H9 (cell line): ENCODE measurements at regions not wholly inside any gene's neighbourhood (a gene's known extent, or its start where the extent isn't known, plus 50 kb on each side); places are given as distances from the start of the nearest gene placed in this dataset.

Experiments
- DNase-seq: peaks from one replicate; pipeline ENCODE4 v3.0.0-alpha.2; 2017
- H2AFZ ChIP-seq: one replicate; pipeline ENCODE4 v1.6.1; 2013; ENCODE audit warnings: mild to moderate bottlenecking, low read length, control low read depth, moderate library complexity
- H2AK5ac ChIP-seq: 2 replicates; pipeline ENCODE4 v1.6.1; 2013; ENCODE audit warnings: low read length, control low read depth, mixed read lengths; ENCODE audit not compliant: insufficient read length
- H2BK120ac ChIP-seq: one replicate; pipeline ENCODE4 v1.6.1; 2013; ENCODE audit warnings: low read depth, mild to moderate bottlenecking, low read length, control low read depth, inconsistent platforms; ENCODE audit not compliant: poor library complexity, severe bottlenecking
- H2BK12ac ChIP-seq: 2 replicates; pipeline ENCODE4 v1.6.1; 2013; ENCODE audit warnings: low read length, control low read depth, mixed read lengths, low read depth; ENCODE audit not compliant: insufficient read length
- H2BK15ac ChIP-seq: 2 replicates; pipeline ENCODE4 v1.6.1; 2013; ENCODE audit warnings: low read depth, low read length, control low read depth
- H2BK20ac ChIP-seq: one replicate; pipeline ENCODE4 v1.6.1; 2013; ENCODE audit warnings: low read depth, mild to moderate bottlenecking, low read length, control low read depth, inconsistent platforms; ENCODE audit not compliant: poor library complexity, severe bottlenecking
- H2BK5ac ChIP-seq: 2 replicates; pipeline ENCODE4 v1.6.1; 2013; ENCODE audit warnings: low read length, control low read depth, mixed read lengths; ENCODE audit not compliant: insufficient read length
- H3K14ac ChIP-seq: 2 replicates; pipeline ENCODE4 v1.6.1; 2013; ENCODE audit warnings: low read length, control low read depth; ENCODE audit not compliant: insufficient read depth
- H3K18ac ChIP-seq: 2 replicates; pipeline ENCODE4 v1.6.1; 2013; ENCODE audit warnings: low read depth, mild to moderate bottlenecking, mixed read lengths, low read length, control low read depth; ENCODE audit not compliant: insufficient read length
- H3K23ac ChIP-seq: 2 replicates; pipeline ENCODE4 v1.6.1; 2013; ENCODE audit warnings: low read length, control low read depth, mixed read lengths, low read depth; ENCODE audit not compliant: insufficient read length
- H3K23me2 ChIP-seq: 2 replicates; pipeline ENCODE4 v1.6.1; 2013; ENCODE audit warnings: low read depth, mild to moderate bottlenecking, mixed read lengths, low read length, control low read depth; ENCODE audit not compliant: insufficient read length, poor library complexity, severe bottlenecking
- H3K27ac ChIP-seq: 2 replicates; pipeline ENCODE4 v1.5.1; 2013; ENCODE audit warnings: low read length, control low read depth, mixed read lengths, low read depth; ENCODE audit not compliant: insufficient read length
- H3K27me3 ChIP-seq: 2 replicates; pipeline ENCODE4 v1.6.1; 2013; ENCODE audit warnings: low read length, control low read depth, inconsistent platforms; ENCODE audit not compliant: insufficient read depth
- H3K4ac ChIP-seq: 2 replicates; pipeline ENCODE4 v1.6.1; 2013; ENCODE audit warnings: low read depth, mild to moderate bottlenecking, control low read depth, inconsistent platforms, low read length, moderate library complexity
- H3K4me1 ChIP-seq: 2 replicates; pipeline ENCODE4 v1.6.1; 2013; ENCODE audit warnings: low read length, control low read depth, inconsistent platforms; ENCODE audit not compliant: insufficient read depth
- H3K4me2 ChIP-seq: 2 replicates; pipeline ENCODE4 v1.6.1; 2013; ENCODE audit warnings: low read length, control low read depth, mixed read lengths; ENCODE audit not compliant: insufficient read length, insufficient read depth
- H3K56ac ChIP-seq: 2 replicates; pipeline ENCODE4 v1.6.1; 2013; ENCODE audit warnings: low read depth, mild to moderate bottlenecking, mixed read lengths, low read length, control low read depth; ENCODE audit not compliant: insufficient read length
- H3K79me1 ChIP-seq: 2 replicates; pipeline ENCODE4 v1.6.1; 2013; ENCODE audit warnings: low read depth, mild to moderate bottlenecking, moderate library complexity, low read length, control low read depth, inconsistent platforms; ENCODE audit not compliant: insufficient read depth, poor library complexity, severe bottlenecking
- H3K79me2 ChIP-seq: 2 replicates; pipeline ENCODE4 v1.6.1; 2013; ENCODE audit warnings: low read length, control low read depth, inconsistent platforms; ENCODE audit not compliant: insufficient read depth
- H3K9ac ChIP-seq: 2 replicates; pipeline ENCODE4 v1.6.1; 2013; ENCODE audit warnings: low read length, control low read depth, mixed read lengths; ENCODE audit not compliant: insufficient read length; ENCODE audit errors: extremely low read depth
- H3K9me3 ChIP-seq: one replicate; pipeline ENCODE4 v1.6.1; 2013; ENCODE audit warnings: low read depth, low read length, inconsistent platforms; ENCODE audit not compliant: control insufficient read depth
- H3T11ph ChIP-seq: one replicate; pipeline ENCODE4 v1.6.1; 2013; ENCODE audit warnings: mild to moderate bottlenecking, low read length, control low read depth, inconsistent platforms
- H4K20me1 ChIP-seq: one replicate; pipeline ENCODE4 v1.6.1; 2013; ENCODE audit not compliant: control insufficient read depth, insufficient read length, insufficient read depth
- H4K5ac ChIP-seq: 2 replicates; pipeline ENCODE4 v1.6.1; 2013; ENCODE audit warnings: low read depth, mild to moderate bottlenecking, mixed read lengths, low read length, control low read depth; ENCODE audit not compliant: insufficient read length
- H4K8ac ChIP-seq: replicated peaks from 2 replicates; pipeline ENCODE4 v1.6.1; 2013; ENCODE audit warnings: low read length, control low read depth, mixed read lengths, low read depth; ENCODE audit not compliant: insufficient read length
- H4K91ac ChIP-seq: 2 replicates; pipeline ENCODE4 v1.6.1; 2013; ENCODE audit warnings: low read depth, mild to moderate bottlenecking, moderate library complexity, mixed read lengths, low read length, control low read depth; ENCODE audit not compliant: insufficient read length
- H3K27ac Mint-ChIP-seq, 3 experiments: 2 replicates in 2 of 3; 3 replicates in 1 of 3; pipeline ENCODE4 v1.8.0; 2020 to 2021; ENCODE audit warnings: mixed read lengths in 3 of 3, mild to moderate bottlenecking in 1 of 3, moderate library complexity in 1 of 3
- H3K27me3 Mint-ChIP-seq: 2 replicates; pipeline ENCODE4 v1.8.0; 2021; ENCODE audit warnings: low read depth, mild to moderate bottlenecking, moderate library complexity, mixed read lengths
- H3K36me3 Mint-ChIP-seq, 3 experiments: 2 replicates in 2 of 3; 3 replicates in 1 of 3; pipeline ENCODE4 v1.8.0; 2020 to 2021; ENCODE audit warnings: low read depth in 3 of 3, mixed read lengths in 3 of 3; ENCODE audit not compliant: insufficient read depth in 1 of 3
- H3K4me1 Mint-ChIP-seq, 2 experiments: 2 replicates each; pipeline ENCODE4 v1.8.0; 2020; ENCODE audit warnings: mixed read lengths in 2 of 2
- H3K4me3 Mint-ChIP-seq, 2 experiments: 2 replicates in 1 of 2; 3 replicates in 1 of 2; pipeline ENCODE4 v1.8.0; 2020 to 2021; ENCODE audit warnings: mild to moderate bottlenecking in 2 of 2, mixed read lengths in 2 of 2, moderate library complexity in 1 of 2
- H3K9me3 Mint-ChIP-seq, 2 experiments: 2 replicates in 1 of 2; 3 replicates in 1 of 2; pipeline ENCODE4 v1.8.0; 2020; ENCODE audit warnings: mild to moderate bottlenecking in 2 of 2, mixed read lengths in 2 of 2, moderate library complexity in 1 of 2
- CTCF ChIP-seq: fragments of 200-600 bp; sonication (generic); conservative IDR thresholded peaks from 3 replicates; pipeline ENCODE4 v1.8.0; 2021; ENCODE audit warnings: antibody characterized with exemption, mild to moderate bottlenecking
- WGBS: extraction: QIAGEN DNeasy Blood & Tissue Kit; methylation state at CpG from one replicate; pipeline ENCODE4 v1.1.7; 2013; ENCODE audit warnings: missing lambda C conversion rate, low lambda C conversion rate, mixed read lengths; ENCODE audit not compliant: insufficient read length; ENCODE audit errors: extremely low coverage; 5-methylcytosine and 5-hydroxymethylcytosine counted together

GRCh38 chr9:79371301-79371700 is 200.5 kb upstream of the TLE4 start:
- Histone ChIP-seq H2AK5ac (no peak overlapping the region), H2BK5ac (no peak overlapping the region), H3K56ac (no peak overlapping the region), H4K20me1 (no peaks in the 10 kb centered on the region), H3K79me1 (no peaks in the 10 kb centered on the region), H3K27ac (no peak overlapping the region), H4K91ac (no peak overlapping the region), H2BK15ac (no peak overlapping the region), H2BK20ac (no peak overlapping the region), H3K27me3 (no peaks in the 10 kb centered on the region), H3K14ac (no peak overlapping the region), H3T11ph (no peak overlapping the region), H3K23ac (no peak overlapping the region), H2BK12ac (no peak overlapping the region), H3K79me2 (no peaks in the 10 kb centered on the region), H3K4me2 (no peak overlapping the region), H3K9ac (no peak overlapping the region), H3K18ac (no peak overlapping the region), H2BK120ac (no peak overlapping the region), H3K23me2 (no peaks in the 10 kb centered on the region), H4K5ac (no peak overlapping the region), H3K9me3 (no peaks in the 10 kb centered on the region), H2AFZ (no peak overlapping the region), H3K4ac (no peak overlapping the region), H3K4me1 (no peaks in the 10 kb centered on the region), H4K8ac (no peak overlapping the region)
- Mint-ChIP-seq H3K9me3 (no peaks in the 10 kb centered on the region), H3K4me1 (peaks cover 8 to 9% of the 10 kb centered on the region in 2 experiments), H3K27me3 (no peaks in the 10 kb centered on the region), H3K27ac (no peak overlapping the region), H3K4me3 (no peak overlapping the region), H3K36me3 (no peaks in the 10 kb centered on the region)
- no peak for TF ChIP-seq CTCF
- no peak for DNase-seq
- no CpG with 5 or more reads among the region's 2 CpGs for WGBS
